ENCODE measurements at regions not wholly inside any gene's neighbourhood (a gene's known extent, or its start where the extent isn't known, plus 50 kb on each side); places are given as distances from the start of the nearest gene placed in this dataset.

- H3K36me3 Mint-ChIP-seq = no peaks in the 10 kb centered on the region
- no peak overlapping the region for H3K4me3 Mint-ChIP-seq
- H3K9me3 Mint-ChIP-seq = no peaks in the 10 kb centered on the region
- ATAC-seq (replicated peaks) (no peak), DNase-seq (no peak)
- peaks cover 12 to 13% of the 10 kb centered on the region in 2 donors for H3K27me3 Mint-ChIP-seq
- H3K4me1 Mint-ChIP-seq = no peaks in the 10 kb centered on the region
- no peak overlapping the region for H3K27ac Mint-ChIP-seq
Measured at GRCh38 chr20:24795436-24795835, 153.6 kb upstream of the CST7 start.

DNA sequence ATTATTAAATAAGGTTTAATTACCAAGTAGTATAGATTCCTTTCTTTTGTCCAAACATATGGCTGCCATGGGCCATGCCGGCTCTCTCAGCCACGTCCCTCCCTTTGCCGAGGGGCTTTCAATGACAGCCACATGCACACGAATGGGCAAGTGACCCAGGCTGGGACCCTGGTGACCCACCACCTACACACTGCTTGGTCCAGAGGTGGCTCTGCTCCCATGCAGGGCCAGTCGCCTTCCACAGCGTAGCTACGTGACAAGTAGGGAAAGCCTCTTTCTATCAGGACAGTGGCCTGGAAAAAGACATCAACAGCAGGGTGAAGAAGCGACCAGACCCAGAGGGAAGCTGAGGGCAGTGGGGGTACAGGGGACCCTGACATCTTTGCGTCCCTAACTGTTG, 152.8 kb upstream of the CST7 start:
- no peaks in the 10 kb centered on the region for H3K9me3 Mint-ChIP-seq
- DNase-seq (no peak), ATAC-seq (replicated peaks) (no peak)
- no peaks in the 10 kb centered on the region for H3K36me3 Mint-ChIP-seq
- H3K4me3 Mint-ChIP-seq = no peak overlapping the region
- H3K27me3 Mint-ChIP-seq = peaks cover 12 to 13% of the 10 kb centered on the region in 2 donors
- no peaks in the 10 kb centered on the region for H3K4me1 Mint-ChIP-seq
- H3K27ac Mint-ChIP-seq = no peak overlapping the region

GRCh38 chr20:24797113-24797512, 152.0 kb upstream of the CST7 start:
- H3K36me3 Mint-ChIP-seq = no peaks in the 10 kb centered on the region

DNA sequence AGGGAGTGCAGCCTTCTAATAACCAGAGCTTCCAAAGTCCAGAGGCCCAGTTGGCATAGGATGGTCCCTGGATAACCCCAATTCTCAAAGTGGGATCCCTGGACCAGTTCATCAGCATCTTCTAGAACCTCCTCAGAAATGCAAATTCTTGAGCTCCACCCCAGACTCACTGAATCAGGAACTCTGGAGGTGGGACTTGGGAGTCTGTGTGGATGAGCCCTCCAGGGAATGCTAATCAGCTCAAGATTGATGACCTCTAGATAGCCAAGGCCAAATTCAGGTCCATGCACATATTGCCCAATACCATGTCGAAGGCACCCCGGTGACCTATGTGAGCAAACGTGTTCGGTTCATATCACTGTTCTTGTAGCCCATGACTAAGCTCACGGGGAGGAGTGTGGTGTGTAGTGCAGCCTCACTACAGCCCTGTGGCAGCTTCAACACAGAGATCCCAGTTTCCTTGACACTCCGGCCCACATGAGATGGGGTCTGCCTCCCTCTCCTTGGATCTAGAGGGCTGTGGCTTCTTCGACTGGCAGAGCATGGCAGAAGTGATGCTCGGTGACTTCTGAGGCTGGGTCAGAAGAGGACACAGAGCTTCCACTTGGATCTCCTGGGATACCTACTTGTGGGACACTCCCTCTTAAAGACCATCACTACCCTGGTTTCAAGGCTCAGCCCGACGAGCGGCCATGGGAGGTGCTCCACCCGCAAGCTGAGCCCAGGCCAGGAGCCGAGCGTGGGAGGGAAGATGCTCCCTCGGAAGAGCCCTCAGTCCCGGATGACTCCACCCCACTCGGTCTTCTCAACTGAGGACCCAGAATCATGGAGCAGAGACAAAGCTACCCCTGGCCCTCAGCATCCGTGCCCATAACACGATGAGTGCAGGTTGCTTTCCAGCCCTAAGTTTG, 151.1 kb upstream of the CST7 start:
- H3K27ac Mint-ChIP-seq = no peak overlapping the region
- DNase-seq = no peak
- ATAC-seq (replicated peaks) = no peak
- H3K4me1 Mint-ChIP-seq = no peaks in the 10 kb centered on the region
- peaks cover 8 to 18% of the 10 kb centered on the region in 2 donors for H3K27me3 Mint-ChIP-seq
- no peaks in the 10 kb centered on the region for H3K36me3 Mint-ChIP-seq
- no peaks in the 10 kb centered on the region for H3K9me3 Mint-ChIP-seq
- H3K4me3 Mint-ChIP-seq = no peak overlapping the region

More at GRCh38 chr20:24797113-24797512, 152.0 kb upstream of the CST7 start:
- H3K4me3 Mint-ChIP-seq = no peak overlapping the region
- DNase-seq = no peak
- no peaks in the 10 kb centered on the region for H3K4me1 Mint-ChIP-seq
- ATAC-seq (replicated peaks) = no peak
- H3K27me3 Mint-ChIP-seq = peaks cover 12 to 15% of the 10 kb centered on the region in 2 donors
- H3K9me3 Mint-ChIP-seq = no peaks in the 10 kb centered on the region
- no peak overlapping the region for H3K27ac Mint-ChIP-seq

DNA sequence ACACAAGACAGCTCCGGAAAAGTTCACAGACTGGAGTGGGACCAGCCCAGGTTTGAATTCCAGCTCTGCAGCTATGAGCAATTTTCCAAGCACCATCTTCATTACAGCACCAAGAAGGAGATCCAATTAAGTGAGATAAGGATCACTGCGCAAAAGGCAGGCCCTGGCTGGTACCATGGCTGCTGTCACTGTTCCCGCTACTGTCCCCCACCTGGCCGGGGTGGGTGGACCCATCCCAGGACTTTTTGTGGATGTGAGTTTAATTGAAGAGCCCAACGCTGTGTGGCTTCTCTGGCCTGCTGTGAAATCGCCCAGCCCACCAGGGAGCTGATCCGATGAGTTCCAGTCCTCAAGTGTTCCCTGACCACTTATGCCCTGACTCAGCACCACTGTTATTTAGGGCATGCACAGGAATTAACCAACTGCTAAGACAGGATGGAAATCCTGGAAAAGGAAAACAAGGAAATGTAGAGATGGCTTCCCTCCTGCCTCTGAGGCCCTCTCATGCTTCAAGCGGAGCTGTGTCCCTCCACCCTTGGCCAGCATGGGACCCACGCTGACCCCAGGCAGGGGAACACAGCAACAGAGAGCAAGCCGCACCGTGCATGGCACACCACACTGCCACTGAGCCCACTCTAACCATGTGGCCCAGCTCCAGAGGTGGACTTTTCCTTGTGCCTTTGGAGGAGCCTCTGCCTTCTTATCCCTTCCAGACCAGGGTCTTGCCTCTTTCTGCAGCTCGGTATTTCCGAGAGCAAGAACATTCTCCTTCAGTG, 150.0 kb upstream of the CST7 start:
- ATAC-seq (replicated peaks) (no peak), DNase-seq (no peak)
- Mint-ChIP-seq H3K4me3 (no peak overlapping the region), H3K36me3 (no peaks in the 10 kb centered on the region), H3K4me1 (no peaks in the 10 kb centered on the region), H3K27ac (no peak overlapping the region), H3K9me3 (no peaks in the 10 kb centered on the region), H3K27me3 (peaks cover 6 to 18% of the 10 kb centered on the region in 2 donors)

DNA sequence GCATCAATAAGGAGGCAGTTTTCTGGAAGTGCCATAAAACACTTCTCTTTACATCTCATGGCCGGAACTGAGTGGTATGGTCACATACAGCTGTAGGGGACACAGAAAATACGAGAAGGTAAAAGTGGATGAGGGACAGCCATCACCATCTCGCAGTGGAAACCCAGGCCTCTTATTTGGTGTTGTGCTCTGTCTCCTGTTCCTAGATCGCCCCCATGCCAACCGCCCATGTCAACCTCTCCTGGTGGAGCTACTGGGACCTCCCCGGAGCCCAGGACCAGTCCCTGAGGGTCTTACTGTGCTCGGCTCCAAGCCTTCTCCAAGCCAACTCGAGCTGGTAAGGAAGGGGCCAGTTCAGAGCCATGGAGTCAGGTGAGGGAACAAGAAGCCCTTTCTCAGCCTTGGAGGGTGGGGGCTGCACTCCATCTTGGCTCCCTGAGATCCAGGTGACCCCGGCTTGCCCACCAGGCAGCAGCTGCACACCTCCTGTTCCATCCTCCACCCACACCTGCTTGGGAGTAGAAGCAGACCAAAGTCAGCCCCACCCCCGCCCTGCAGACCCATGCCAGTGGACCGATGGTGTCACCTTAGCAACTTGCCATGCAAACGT, 149.0 kb upstream of the CST7 start:
- Mint-ChIP-seq H3K27ac (no peak overlapping the region), H3K4me1 (no peaks in the 10 kb centered on the region), H3K36me3 (no peaks in the 10 kb centered on the region), H3K9me3 (no peaks in the 10 kb centered on the region), H3K4me3 (no peak overlapping the region), H3K27me3 (peaks cover 0 to 10% of the 10 kb centered on the region in 2 donors)
- DNase-seq (no peak), ATAC-seq (replicated peaks) (no peak)

DNA sequence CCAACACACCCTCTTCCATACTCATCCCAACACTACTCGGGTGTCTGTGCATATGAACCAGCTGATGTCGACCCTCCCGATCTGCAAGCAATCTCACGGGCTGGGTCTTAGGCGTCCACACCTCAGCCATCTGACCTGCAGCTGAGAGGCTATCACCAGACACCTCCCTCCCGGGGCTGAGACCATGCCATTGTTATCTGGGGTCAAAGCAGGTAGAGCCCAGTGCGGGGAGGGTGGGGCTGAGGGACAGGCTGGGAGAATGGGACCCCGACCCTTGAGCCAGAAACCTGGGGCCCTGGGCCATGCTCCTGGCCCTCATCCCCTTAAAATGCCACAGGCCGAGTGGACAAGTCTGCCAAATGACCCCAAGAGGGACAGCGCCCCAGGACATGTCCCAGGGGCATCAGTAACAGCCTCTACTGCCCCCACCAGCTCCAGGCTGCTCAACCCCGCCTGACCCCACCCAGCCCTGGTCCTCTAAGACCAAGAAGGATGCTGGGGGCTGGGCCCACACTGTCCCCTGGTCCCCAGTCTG, 146.7 kb upstream of the CST7 start:
- peaks cover 0 to 6% of the 10 kb centered on the region in 2 donors for H3K27me3 Mint-ChIP-seq
- no peak overlapping the region for H3K4me3 Mint-ChIP-seq
- no peaks in the 10 kb centered on the region for H3K36me3 Mint-ChIP-seq
- no peak for ATAC-seq (replicated peaks)
- DNase-seq = no peak
- no peak overlapping the region for H3K27ac Mint-ChIP-seq
- H3K4me1 Mint-ChIP-seq = no peaks in the 10 kb centered on the region
- H3K9me3 Mint-ChIP-seq = no peaks in the 10 kb centered on the region

- H3K27me3 Mint-ChIP-seq = peaks cover 8 to 11% of the 10 kb centered on the region in 2 donors
Measured at GRCh38 chr20:24804481-24805206, 144.4 kb upstream of the CST7 start.

DNA sequence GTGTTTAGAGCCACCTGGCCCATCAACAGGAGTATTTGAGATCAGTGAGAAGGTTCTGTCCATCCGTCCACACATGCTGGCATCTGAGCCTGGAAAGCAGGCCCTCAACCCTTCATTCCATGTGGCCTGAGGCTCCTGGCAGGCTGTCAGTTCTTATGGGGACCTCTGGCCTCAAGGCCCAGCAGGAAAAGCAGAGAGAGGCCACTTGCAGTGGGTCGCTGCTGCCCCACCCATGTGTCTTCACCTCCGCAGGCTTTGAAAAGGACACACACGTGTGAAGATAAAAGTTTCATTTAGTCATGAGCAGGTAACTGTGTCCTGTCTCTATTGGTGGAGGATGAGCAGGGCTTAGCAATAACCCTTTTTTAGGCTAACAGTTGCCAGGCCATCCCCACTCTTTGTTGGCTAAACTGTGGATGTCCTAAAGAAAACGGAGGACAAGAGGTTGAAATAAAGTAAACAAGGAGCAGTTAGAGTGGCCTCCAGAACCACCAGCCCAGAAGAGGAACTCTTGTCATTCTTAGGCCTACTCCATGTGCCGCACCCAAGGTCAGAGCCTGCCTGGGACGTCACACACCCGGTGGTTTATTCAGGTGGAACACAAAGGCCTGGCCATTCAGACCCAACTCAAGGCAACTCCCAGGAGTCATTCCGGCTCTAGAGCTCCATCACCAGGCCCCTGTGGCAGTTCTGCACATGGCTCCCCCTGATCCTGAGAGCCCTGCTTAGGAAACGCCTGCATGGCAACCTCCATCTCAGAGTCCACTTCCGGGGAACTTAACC, 143.4 kb upstream of the CST7 start:
- Mint-ChIP-seq H3K4me3 (no peak overlapping the region), H3K36me3 (no peaks in the 10 kb centered on the region), H3K27ac (no peak overlapping the region), H3K4me1 (no peaks in the 10 kb centered on the region), H3K27me3 (peaks cover 8 to 11% of the 10 kb centered on the region in 2 donors), H3K9me3 (no peaks in the 10 kb centered on the region)
- DNase-seq = no peak
- no peak for ATAC-seq (replicated peaks)

More at GRCh38 chr20:24804481-24805206, 144.4 kb upstream of the CST7 start:
- no peak overlapping the region for H3K4me3 Mint-ChIP-seq
- no peaks in the 10 kb centered on the region for H3K9me3 Mint-ChIP-seq
- DNase-seq (no peak), ATAC-seq (replicated peaks) (no peak)
- no peak overlapping the region for H3K27ac Mint-ChIP-seq
- H3K4me1 Mint-ChIP-seq = no peaks in the 10 kb centered on the region
- no peaks in the 10 kb centered on the region for H3K36me3 Mint-ChIP-seq

- peaks cover 8 to 10% of the 10 kb centered on the region in 2 donors for H3K27me3 Mint-ChIP-seq
- no peak overlapping the region for H3K4me3 Mint-ChIP-seq
Measured at GRCh38 chr20:24806705-24807676, 142.1 kb upstream of the CST7 start.

GRCh38 chr20:24808616-24809015, 140.5 kb upstream of the CST7 start:
- ATAC-seq (replicated peaks) (no peak), DNase-seq (no peak)
- Mint-ChIP-seq H3K36me3 (no peaks in the 10 kb centered on the region), H3K27ac (no peak overlapping the region), H3K4me1 (peaks cover 0 to 3% of the 10 kb centered on the region in 2 donors), H3K27me3 (peaks cover 5 to 8% of the 10 kb centered on the region in 2 donors), H3K9me3 (peaks cover 2 to 5% of the 10 kb centered on the region in 2 donors), H3K4me3 (no peak overlapping the region)

More at GRCh38 chr20:24806705-24807676, 142.1 kb upstream of the CST7 start:
- Mint-ChIP-seq H3K27ac (no peak overlapping the region), H3K4me1 (no peaks in the 10 kb centered on the region), H3K36me3 (no peaks in the 10 kb centered on the region), H3K9me3 (no peaks in the 10 kb centered on the region)
- DNase-seq (no peak), ATAC-seq (replicated peaks) (no peak)

- DNase-seq = no peak
- peaks cover 2 to 5% of the 10 kb centered on the region in 2 donors for H3K9me3 Mint-ChIP-seq
- no peaks in the 10 kb centered on the region for H3K36me3 Mint-ChIP-seq
- peaks cover 5 to 11% of the 10 kb centered on the region in 2 donors for H3K27me3 Mint-ChIP-seq
- no peak overlapping the region for H3K27ac Mint-ChIP-seq
- H3K4me3 Mint-ChIP-seq = no peak overlapping the region
- peaks cover 0 to 3% of the 10 kb centered on the region in 2 donors for H3K4me1 Mint-ChIP-seq
- no peak for ATAC-seq (replicated peaks)
Measured at GRCh38 chr20:24809606-24810005, 139.5 kb upstream of the CST7 start.
